Esophagus muscularis mucosa (tissue), 4 donors: ENCODE measurements at regions not wholly inside any gene's neighbourhood (a gene's known extent, or its start where the extent isn't known, plus 50 kb on each side); places are given as distances from the start of the nearest gene placed in this dataset.

Experiments used
- DNase-seq: peaks from one replicate; pipeline ENCODE4 v3.0.0-alpha.2; 2017; ENCODE audit errors: extremely low spot score
- H3K27ac ChIP-seq, 4 donors: fragments of 200-600 bp; sonication (generic); replicated peaks in 1 of 4; 1 replicate in 3 of 4; 2 replicates in 1 of 4; pipeline ENCODE4 v1.5.1; 2016 to 2019; ENCODE audit warnings: mild to moderate bottlenecking in 1 of 4
- H3K27me3 ChIP-seq, 4 donors: fragments of 200-600 bp; sonication (generic); one replicate each; pipeline versions ENCODE4 v1.5.1 to v1.6.0; 2016 to 2019
- H3K36me3 ChIP-seq, 4 donors: fragments of 200-600 bp; sonication (generic); one replicate each; pipeline ENCODE4 v1.5.1; 2016 to 2019
- H3K4me1 ChIP-seq, 4 donors: fragments of 200-600 bp; sonication (generic); one replicate each; pipeline ENCODE4 v1.5.1; 2016 to 2019
- H3K4me3 ChIP-seq, 4 donors: fragments of 200-600 bp; sonication (generic); 1 replicate in 2 of 4; 2 replicates in 2 of 4; pipeline ENCODE4 v1.5.1; 2016 to 2019; ENCODE audit warnings: mild to moderate bottlenecking in 4 of 4, moderate library complexity in 1 of 4
- H3K9me3 ChIP-seq, 4 donors: fragments of 200-600 bp; sonication (generic); 1 replicate in 3 of 4; 2 replicates in 1 of 4; pipeline ENCODE4 v1.5.1; 2016 to 2019
- CTCF ChIP-seq, 3 experiments: fragments of 200-600 bp in 2 of 3; fragments of 450-650 bp in 1 of 3; sonication (generic) in 2 of 3; IDR thresholded peaks; one replicate each; pipeline ENCODE4 v1.5.1; 2017 to 2019; ENCODE audit warnings: antibody characterized with exemption in 3 of 3, mild to moderate bottlenecking in 2 of 3, moderate library complexity in 1 of 3
- EP300 ChIP-seq: sonication (generic); formaldehyde crosslinking; IDR thresholded peaks from one replicate; pipeline ENCODE4 v1.6.1; 2017; ENCODE audit warnings: antibody characterized with exemption
- POLR2A ChIP-seq: fragments of 450-650 bp; IDR thresholded peaks from one replicate; pipeline ENCODE4 v1.6.1; 2017; ENCODE audit warnings: antibody characterized with exemption, moderate library complexity, mild to moderate bottlenecking, low read depth
- POLR2AphosphoS5 ChIP-seq, 2 donors: sonication (generic); formaldehyde crosslinking; IDR thresholded peaks; one replicate each; pipeline ENCODE4 v1.6.1; 2017; ENCODE audit warnings: antibody characterized with exemption in 2 of 2
- WGBS: methylation state at CpG from one replicate; pipeline ENCODE4 v1.1.5; 2018; 5-methylcytosine and 5-hydroxymethylcytosine counted together
- intact Hi-C: fragments of 100-400 bp; cut with DNase I; formaldehyde crosslinking; loops from one replicate; pipeline ENCODE4 v1.15.1; 2023

GRCh38 chr2:176642074-176642473 is 372.8 kb downstream of the MTX2 start:
- no peaks in the 10 kb centered on the region for H3K9me3 ChIP-seq
- WGBS, result 77% methylated on average over 4 of the region's 4 CpGs
- no peak for TF ChIP-seq POLR2A
- TF ChIP-seq EP300, result no peak
- no peak for TF ChIP-seq POLR2AphosphoS5 (IDR thresholded peaks at IDR 0.05)
- no peak for TF ChIP-seq CTCF (IDR thresholded peaks at IDR 0.05)
- peaks cover 8 to 15% (median 10%) of the 10 kb centered on the region in 4 donors for H3K4me1 ChIP-seq
- H3K4me3 ChIP-seq, result no peak overlapping the region
- peaks cover 0 to 91% (median 16%) of the 10 kb centered on the region in 4 donors for H3K27me3 ChIP-seq
- H3K27ac ChIP-seq, result no peak overlapping the region
- H3K36me3 ChIP-seq, result no peaks in the 10 kb centered on the region
- no peak for DNase-seq
- intact Hi-C loops, result no loop called here

GRCh38 chr2:176643646-176644045 is 374.4 kb downstream of the MTX2 start:
- intact Hi-C loops, result no loop called here
- H3K4me1 ChIP-seq, result no peaks in the 10 kb centered on the region
- no peaks in the 10 kb centered on the region for H3K9me3 ChIP-seq
- no peaks in the 10 kb centered on the region for H3K36me3 ChIP-seq
- no peak overlapping the region for H3K27ac ChIP-seq
- peaks cover 0 to 88% (median 7%) of the 10 kb centered on the region in 4 donors for H3K27me3 ChIP-seq
- DNase-seq, result no peak
- 30% methylated on average over 8 of the region's 8 CpGs for WGBS
- no peak overlapping the region for H3K4me3 ChIP-seq
- TF ChIP-seq EP300, result no peak
- TF ChIP-seq POLR2A, result no peak
- no peak for TF ChIP-seq CTCF (IDR thresholded peaks at IDR 0.05)
- no peak for TF ChIP-seq POLR2AphosphoS5 (IDR thresholded peaks at IDR 0.05)

DNA sequence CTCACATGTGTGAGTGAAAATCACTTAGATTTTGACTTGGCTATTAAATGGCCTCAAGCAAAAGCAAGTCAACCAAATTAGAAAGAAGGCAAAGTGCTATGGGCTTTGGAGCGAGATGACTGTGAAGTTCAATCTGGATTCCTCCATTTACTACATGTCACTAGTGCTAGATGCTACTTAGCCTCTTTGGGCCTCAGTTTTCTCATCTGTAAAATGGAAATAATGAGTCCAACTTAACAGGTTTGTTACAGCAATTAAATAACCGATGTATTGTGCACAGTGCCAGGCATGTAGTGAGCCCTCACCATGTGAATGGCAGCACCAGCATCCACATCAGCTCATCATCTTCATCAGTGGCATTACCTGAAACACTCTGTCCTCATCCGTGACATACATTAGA is 376.3 kb downstream of the MTX2 start:
- Histone ChIP-seq H3K4me3 (no peak overlapping the region), H3K27me3 (peaks cover 0 to 80% (median 5%) of the 10 kb centered on the region in 4 donors), H3K36me3 (no peaks in the 10 kb centered on the region), H3K4me1 (no peaks in the 10 kb centered on the region), H3K9me3 (no peaks in the 10 kb centered on the region), H3K27ac (no peak overlapping the region)
- 95% methylated on average over 3 of the region's 3 CpGs for WGBS
- no peak for DNase-seq
- intact Hi-C loops, result no loop called here
- TF ChIP-seq CTCF (IDR thresholded peaks at IDR 0.05), result no peak
- TF ChIP-seq POLR2A, result no peak
- no peak for TF ChIP-seq EP300
- TF ChIP-seq POLR2AphosphoS5 (IDR thresholded peaks at IDR 0.05), result no peak

- DNase-seq, result no peak
- 88% methylated on average over 5 of the region's 5 CpGs for WGBS
- H3K9me3 ChIP-seq, result no peaks in the 10 kb centered on the region
These were observed 376.9 kb downstream of the MTX2 start for GRCh38 chr2:176646033-176646615.

More at GRCh38 chr2:176646033-176646615, 376.9 kb downstream of the MTX2 start:
- intact Hi-C loops, result no loop called here
- TF ChIP-seq CTCF (IDR thresholded peaks at IDR 0.05) (no peak), EP300 (no peak), POLR2AphosphoS5 (IDR thresholded peaks at IDR 0.05) (no peak), POLR2A (no peak)
- no peaks in the 10 kb centered on the region for H3K4me1 ChIP-seq
- H3K27ac ChIP-seq, result no peak overlapping the region
- no peak overlapping the region for H3K4me3 ChIP-seq
- H3K27me3 ChIP-seq, result peaks cover 0 to 74% (median 5%) of the 10 kb centered on the region in 4 donors
- H3K36me3 ChIP-seq, result no peaks in the 10 kb centered on the region
